AG09319 (cell line): ENCODE measurements at regions not wholly inside any gene's neighbourhood (a gene's known extent, or its start where the extent isn't known, plus 50 kb on each side); places are given as distances from the start of the nearest gene placed in this dataset.

Source experiments
- DNase-seq: peaks from one replicate; pipeline ENCODE4 v3.0.0-alpha.2; 2010; ENCODE audit warnings: low read depth; ENCODE audit errors: extremely low read depth
- TF ChIP-seq, protein P1 (sequence below): IDR thresholded peaks from 2 replicates; pipeline ENCODE4 v1.5.1; 2011; ENCODE audit warnings: low read depth, mild to moderate bottlenecking, inconsistent platforms, low read length, moderate library complexity

DNA sequence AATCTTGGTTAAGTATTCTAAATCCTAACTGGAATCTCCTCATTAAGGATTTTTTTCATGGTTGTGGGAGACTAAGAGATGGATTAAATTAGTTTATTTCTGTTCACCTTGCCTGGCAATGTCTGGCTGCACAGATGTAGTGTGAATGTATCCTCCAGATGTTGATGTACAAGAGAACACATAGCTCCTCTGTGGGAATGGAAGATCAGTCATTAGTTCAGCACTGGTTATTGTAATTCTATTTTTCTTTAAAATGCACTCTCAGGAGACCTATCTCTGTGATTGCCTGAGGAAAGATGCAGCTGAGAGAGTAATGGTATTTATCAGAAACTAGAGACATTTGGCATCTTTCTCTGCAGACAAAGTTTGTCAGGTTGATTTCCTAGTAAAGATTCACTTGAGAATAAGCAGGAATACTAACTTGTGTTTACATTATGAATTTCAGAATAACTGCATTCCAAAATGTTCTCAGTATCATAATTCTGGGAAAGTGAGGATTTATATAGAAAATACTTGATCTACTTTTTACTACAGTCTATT lies 178.6 kb downstream of the GIPC2 start:
- TF ChIP-seq, protein P1, sequence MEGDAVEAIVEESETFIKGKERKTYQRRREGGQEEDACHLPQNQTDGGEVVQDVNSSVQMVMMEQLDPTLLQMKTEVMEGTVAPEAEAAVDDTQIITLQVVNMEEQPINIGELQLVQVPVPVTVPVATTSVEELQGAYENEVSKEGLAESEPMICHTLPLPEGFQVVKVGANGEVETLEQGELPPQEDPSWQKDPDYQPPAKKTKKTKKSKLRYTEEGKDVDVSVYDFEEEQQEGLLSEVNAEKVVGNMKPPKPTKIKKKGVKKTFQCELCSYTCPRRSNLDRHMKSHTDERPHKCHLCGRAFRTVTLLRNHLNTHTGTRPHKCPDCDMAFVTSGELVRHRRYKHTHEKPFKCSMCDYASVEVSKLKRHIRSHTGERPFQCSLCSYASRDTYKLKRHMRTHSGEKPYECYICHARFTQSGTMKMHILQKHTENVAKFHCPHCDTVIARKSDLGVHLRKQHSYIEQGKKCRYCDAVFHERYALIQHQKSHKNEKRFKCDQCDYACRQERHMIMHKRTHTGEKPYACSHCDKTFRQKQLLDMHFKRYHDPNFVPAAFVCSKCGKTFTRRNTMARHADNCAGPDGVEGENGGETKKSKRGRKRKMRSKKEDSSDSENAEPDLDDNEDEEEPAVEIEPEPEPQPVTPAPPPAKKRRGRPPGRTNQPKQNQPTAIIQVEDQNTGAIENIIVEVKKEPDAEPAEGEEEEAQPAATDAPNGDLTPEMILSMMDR: no peak
- no peak for DNase-seq

- TF ChIP-seq, protein P1: no peak
- DNase-seq: no peak
Observed at GRCh38 chr1:78224861-78225552, 179.2 kb downstream of the GIPC2 start.

GRCh38 chr1:78226784-78227183 lies 181.0 kb downstream of the GIPC2 start:
- TF ChIP-seq, protein P1: no peak
- DNase-seq: no peak

DNA sequence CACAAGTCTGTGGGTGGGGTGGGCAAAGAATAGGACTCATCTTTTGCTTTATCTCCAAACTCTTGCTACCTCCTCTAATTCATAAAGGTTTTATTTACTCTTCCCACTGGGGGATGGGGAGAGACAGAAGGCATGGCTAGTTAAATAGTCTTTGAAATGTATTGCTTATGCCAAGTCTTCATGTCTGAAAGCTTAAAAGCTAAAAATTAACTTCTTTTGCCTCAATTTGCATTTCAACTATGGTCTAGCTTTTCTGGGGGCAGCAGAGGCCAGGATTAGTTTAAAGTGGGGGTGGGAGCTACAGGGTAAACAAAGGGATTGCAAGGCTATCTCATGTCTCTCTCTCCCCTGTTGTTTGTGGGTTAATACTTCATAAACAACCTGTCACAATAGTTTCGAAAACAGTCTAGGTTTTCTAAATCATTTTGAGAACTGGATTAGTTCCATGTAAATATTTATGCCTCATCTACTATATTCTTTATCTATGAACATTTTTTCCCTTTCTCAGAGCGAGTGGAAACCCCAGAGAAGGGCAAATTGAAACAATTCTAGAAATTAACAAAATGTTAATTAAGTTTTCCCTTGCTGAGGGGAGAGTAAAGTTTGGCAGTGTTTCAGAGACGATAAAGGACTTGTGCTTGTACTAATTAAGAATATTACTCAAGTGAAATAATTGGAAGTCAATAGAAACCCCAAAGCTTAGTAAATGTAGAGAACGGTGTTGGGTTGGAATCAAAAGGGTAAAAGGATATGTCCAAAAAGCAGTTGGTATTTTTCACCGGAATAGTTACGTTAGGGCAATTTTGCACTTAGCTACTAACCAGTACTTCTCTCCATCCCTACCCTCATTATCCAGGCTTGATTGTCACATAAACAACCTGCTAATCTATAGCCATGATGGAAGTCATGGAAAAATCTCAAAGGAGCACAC lies 182.2 kb downstream of the GIPC2 start:
- TF ChIP-seq, protein P1: no peak
- DNase-seq: no peak

DNA sequence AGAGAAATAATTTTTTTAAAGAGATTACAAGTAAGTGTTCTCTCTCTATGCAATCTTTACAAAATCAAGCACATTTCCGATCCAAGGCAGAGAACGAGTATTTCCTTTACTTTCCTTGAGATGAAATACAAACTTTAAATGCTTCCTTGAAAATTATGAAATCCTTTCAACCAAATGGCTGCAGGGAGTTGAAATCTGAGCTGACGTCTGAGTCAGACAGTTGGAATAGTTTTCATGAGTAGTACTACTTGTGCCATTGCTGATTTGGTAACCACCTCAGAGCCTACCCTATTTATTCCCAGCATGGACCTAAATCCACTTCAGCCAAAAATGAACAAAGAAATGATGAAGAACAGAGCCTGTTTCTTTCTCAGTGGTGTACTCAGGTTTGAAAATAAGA lies 183.6 kb downstream of the GIPC2 start:
- DNase-seq: peak; percentile 78
- TF ChIP-seq, protein P1: no peak

GRCh38 chr1:78231477-78231876 lies 185.7 kb downstream of the GIPC2 start:
- TF ChIP-seq, protein P1: no peak
- no peak for DNase-seq

GRCh38 chr1:78231894-78232293 lies 186.1 kb downstream of the GIPC2 start:
- DNase-seq: no peak
- TF ChIP-seq, protein P1: no peak
